Uterus (tissue), 3 donors: ENCODE measurements at regions not wholly inside any gene's neighbourhood (a gene's known extent, or its start where the extent isn't known, plus 50 kb on each side); places are given as distances from the start of the nearest gene placed in this dataset.

ENCODE experiments used
- DNase-seq, 2 donors: peaks; one replicate each; pipeline ENCODE4 v3.0.0-alpha.2; 2019 to 2020
- H3K27ac ChIP-seq, 2 donors: fragments of 200-600 bp; sonication (generic); 1 replicate in 1 of 2; 2 replicates in 1 of 2; pipeline ENCODE4 v1.5.1; 2016 to 2018
- H3K27me3 ChIP-seq, 2 donors: fragments of 200-600 bp; sonication (generic); one replicate each; pipeline ENCODE4 v1.5.1; 2018 to 2019; ENCODE audit warnings: control low read depth in 1 of 2
- H3K36me3 ChIP-seq, 2 donors: fragments of 200-600 bp; sonication (generic); one replicate each; pipeline ENCODE4 v1.5.1; 2019; ENCODE audit warnings: control low read depth in 1 of 2
- H3K4me1 ChIP-seq, 2 donors: fragments of 200-600 bp; sonication (generic); one replicate each; pipeline ENCODE4 v1.5.1; 2018 to 2019; ENCODE audit warnings: control low read depth in 1 of 2
- H3K4me3 ChIP-seq, 2 donors: fragments of 200-600 bp; sonication (generic); 1 replicate in 1 of 2; 2 replicates in 1 of 2; pipeline ENCODE4 v1.5.1; 2018 to 2019; ENCODE audit warnings: mild to moderate bottlenecking in 1 of 2
- H3K9me3 ChIP-seq, 2 donors: fragments of 200-600 bp; sonication (generic); one replicate each; pipeline ENCODE4 v1.5.1; 2019; ENCODE audit warnings: control low read depth in 1 of 2
- POLR2A ChIP-seq, 2 donors: fragments of 450-650 bp; IDR thresholded peaks; one replicate each; pipeline ENCODE4 v1.6.1; 2016; ENCODE audit warnings: antibody characterized with exemption in 2 of 2, mild to moderate bottlenecking in 1 of 2, moderate library complexity in 1 of 2
- intact Hi-C: fragments of 100-400 bp; cut with DNase I; formaldehyde crosslinking; loops from one replicate; pipeline ENCODE4 v1.15.1; 2023; ENCODE audit warnings: low total_unique reads
- TF ChIP-seq, protein P1 (sequence below), 4 experiments: fragments of 200-600 bp in 2 of 4; fragments of 450-650 bp in 2 of 4; sonication (generic) in 2 of 4; IDR thresholded peaks; one replicate each; pipeline ENCODE4 v1.5.1; 2016 to 2019; ENCODE audit warnings: antibody characterized with exemption in 4 of 4, mild to moderate bottlenecking in 2 of 4, moderate library complexity in 1 of 4
- donor health status: DM: yes; HTN: yes; CAD: no.

GRCh38 chr14:62369919-62370560, 607.8 kb downstream of the SNAPC1 start:
- no peaks in the 10 kb centered on the region for H3K36me3 ChIP-seq
- intact Hi-C loops: no loop called here
- no peak overlapping the region for H3K27ac ChIP-seq
- no peaks in the 10 kb centered on the region for H3K4me1 ChIP-seq
- DNase-seq: no peak
- H3K4me3 ChIP-seq: no peak overlapping the region
- no peaks in the 10 kb centered on the region for H3K9me3 ChIP-seq
- TF ChIP-seq POLR2A (IDR thresholded peaks at IDR 0.05): no peak
- TF ChIP-seq, protein P1, sequence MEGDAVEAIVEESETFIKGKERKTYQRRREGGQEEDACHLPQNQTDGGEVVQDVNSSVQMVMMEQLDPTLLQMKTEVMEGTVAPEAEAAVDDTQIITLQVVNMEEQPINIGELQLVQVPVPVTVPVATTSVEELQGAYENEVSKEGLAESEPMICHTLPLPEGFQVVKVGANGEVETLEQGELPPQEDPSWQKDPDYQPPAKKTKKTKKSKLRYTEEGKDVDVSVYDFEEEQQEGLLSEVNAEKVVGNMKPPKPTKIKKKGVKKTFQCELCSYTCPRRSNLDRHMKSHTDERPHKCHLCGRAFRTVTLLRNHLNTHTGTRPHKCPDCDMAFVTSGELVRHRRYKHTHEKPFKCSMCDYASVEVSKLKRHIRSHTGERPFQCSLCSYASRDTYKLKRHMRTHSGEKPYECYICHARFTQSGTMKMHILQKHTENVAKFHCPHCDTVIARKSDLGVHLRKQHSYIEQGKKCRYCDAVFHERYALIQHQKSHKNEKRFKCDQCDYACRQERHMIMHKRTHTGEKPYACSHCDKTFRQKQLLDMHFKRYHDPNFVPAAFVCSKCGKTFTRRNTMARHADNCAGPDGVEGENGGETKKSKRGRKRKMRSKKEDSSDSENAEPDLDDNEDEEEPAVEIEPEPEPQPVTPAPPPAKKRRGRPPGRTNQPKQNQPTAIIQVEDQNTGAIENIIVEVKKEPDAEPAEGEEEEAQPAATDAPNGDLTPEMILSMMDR (IDR thresholded peaks at IDR 0.05): no peak
- no peaks in the 10 kb centered on the region for H3K27me3 ChIP-seq

DNA sequence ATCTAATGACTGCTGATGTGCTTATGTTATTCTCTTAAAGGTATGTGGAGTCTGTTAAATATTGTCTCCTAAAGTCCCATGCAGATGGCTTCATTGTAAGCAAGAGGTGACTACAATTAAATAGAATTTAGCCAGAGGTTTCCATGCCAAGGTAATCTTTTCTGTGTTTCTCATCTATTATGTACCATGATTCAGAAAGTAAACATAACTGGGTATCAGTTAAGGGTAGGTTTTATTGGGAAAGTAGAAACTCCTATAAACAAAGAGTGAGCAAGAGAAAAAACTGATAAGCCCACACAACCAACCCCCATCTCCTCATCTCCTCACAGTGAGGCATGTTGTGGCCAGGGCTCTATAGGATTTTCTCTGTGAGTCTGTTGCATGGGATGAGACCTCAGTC, 611.7 kb downstream of the SNAPC1 start:
- intact Hi-C loops: no loop called here
- Histone ChIP-seq H3K9me3 (no peaks in the 10 kb centered on the region), H3K4me3 (no peak overlapping the region), H3K27ac (no peak overlapping the region), H3K4me1 (no peaks in the 10 kb centered on the region), H3K36me3 (no peaks in the 10 kb centered on the region), H3K27me3 (no peaks in the 10 kb centered on the region)
- DNase-seq: no peak
- no peak for TF ChIP-seq POLR2A (IDR thresholded peaks at IDR 0.05)
- TF ChIP-seq, protein P1 (IDR thresholded peaks at IDR 0.05): no peak

DNA sequence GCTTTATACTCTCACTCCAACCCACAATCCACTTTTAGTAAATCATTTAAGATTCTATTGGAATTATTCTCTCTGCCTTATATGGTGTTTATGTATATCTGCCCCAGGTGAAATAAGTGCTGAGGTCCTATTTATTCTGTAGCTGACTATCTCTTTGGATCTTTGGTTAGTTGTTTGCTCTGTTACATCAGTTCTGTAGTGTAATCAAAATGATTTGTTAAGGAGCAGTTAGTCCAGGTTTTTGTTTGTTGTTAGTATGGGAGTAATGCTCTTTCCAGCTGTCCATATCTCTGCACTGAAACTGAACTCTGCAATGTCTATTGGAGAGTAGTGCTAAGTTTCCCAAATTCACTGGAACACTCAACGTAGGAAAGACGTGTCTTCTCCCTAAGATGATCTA, 615.8 kb downstream of the SNAPC1 start:
- H3K9me3 ChIP-seq: no peaks in the 10 kb centered on the region
- H3K4me1 ChIP-seq: no peaks in the 10 kb centered on the region
- intact Hi-C loops: no loop called here
- no peak overlapping the region for H3K27ac ChIP-seq
- TF ChIP-seq, protein P1 (IDR thresholded peaks at IDR 0.05): no peak
- TF ChIP-seq POLR2A (IDR thresholded peaks at IDR 0.05): no peak
- no peaks in the 10 kb centered on the region for H3K36me3 ChIP-seq
- no peak for DNase-seq
- no peak overlapping the region for H3K4me3 ChIP-seq
- H3K27me3 ChIP-seq: no peaks in the 10 kb centered on the region

DNA sequence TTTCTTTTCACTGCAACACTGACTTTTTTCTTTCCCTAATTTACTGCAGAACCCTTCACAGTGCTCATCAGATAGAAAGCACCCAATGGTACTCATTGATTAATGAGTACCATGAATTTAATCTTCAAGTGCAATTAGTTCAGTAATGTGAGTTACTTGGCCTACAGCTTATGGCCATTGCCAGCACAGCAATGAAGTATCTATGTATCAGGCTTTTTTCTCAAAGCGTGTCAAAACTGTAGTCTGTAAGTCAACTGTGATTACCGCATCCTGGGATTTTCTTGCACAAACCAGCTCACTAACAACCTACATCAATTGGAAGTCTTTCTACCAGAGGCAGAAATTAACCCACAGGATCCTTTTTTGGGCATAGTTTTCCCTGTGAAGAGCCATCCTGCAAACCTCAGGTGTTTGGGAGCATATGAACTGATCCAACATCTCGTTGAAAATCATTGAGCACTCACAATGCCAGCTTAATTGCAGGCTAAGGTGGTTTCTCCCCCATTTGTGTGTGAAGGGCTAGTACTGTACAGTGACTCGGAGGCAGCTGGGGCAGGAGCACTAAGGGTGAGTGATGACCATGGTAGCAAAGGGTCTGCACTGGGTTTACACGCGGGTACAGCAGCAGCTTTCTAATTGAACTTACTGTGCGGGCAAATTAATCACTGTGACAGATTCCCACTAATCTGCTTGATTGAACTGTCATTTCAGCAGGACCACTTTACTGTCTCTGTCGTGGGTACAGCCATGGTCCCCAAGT, 619.3 kb downstream of the SNAPC1 start:
- no peaks in the 10 kb centered on the region for H3K9me3 ChIP-seq
- no peak for TF ChIP-seq POLR2A (IDR thresholded peaks at IDR 0.05)
- TF ChIP-seq, protein P1 (IDR thresholded peaks at IDR 0.05): no peak
- no peaks in the 10 kb centered on the region for H3K4me1 ChIP-seq
- no peak for DNase-seq
- intact Hi-C loops: no loop called here
- no peaks in the 10 kb centered on the region for H3K27me3 ChIP-seq
- no peak overlapping the region for H3K27ac ChIP-seq
- no peak overlapping the region for H3K4me3 ChIP-seq
- H3K36me3 ChIP-seq: no peaks in the 10 kb centered on the region

GRCh38 chr14:62409169-62409568, 636.1 kb downstream of the KCNH5 start:
- Histone ChIP-seq H3K4me3 (no peak overlapping the region), H3K27me3 (no peaks in the 10 kb centered on the region), H3K36me3 (no peaks in the 10 kb centered on the region), H3K4me1 (no peaks in the 10 kb centered on the region), H3K9me3 (no peaks in the 10 kb centered on the region), H3K27ac (no peak overlapping the region)
- TF ChIP-seq POLR2A (IDR thresholded peaks at IDR 0.05): no peak
- TF ChIP-seq, protein P1 (IDR thresholded peaks at IDR 0.05): no peak
- intact Hi-C loops: no loop called here
- no peak for DNase-seq
